ENCODE measurements at regions not wholly inside any gene's neighbourhood (a gene's known extent, or its start where the extent isn't known, plus 50 kb on each side); places are given as distances from the start of the nearest gene placed in this dataset.
"Not testable (repeated sequence)": the region's sequence is repeated elsewhere in the genome, so short reads cannot be mapped to it uniquely, and the experiment has no call there.

DNA sequence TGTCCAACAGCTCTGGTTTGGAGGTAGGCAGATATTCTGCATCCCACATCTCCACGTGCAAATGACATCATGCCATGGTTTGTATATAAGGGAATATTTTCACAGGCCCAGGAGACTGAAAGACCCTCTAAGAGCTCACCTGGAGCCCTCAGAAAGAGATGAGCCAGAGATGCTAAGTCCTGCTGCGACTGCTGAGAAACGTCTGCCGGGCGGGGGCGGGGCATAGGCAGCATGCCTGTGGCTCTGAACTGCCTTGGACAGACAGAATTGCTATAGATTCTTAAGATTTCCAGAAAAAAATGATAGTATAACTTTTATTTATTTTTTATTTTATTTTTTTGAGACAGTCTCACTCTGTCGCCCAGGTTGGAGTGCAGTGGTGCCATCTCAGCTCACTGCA lies 64.2 kb upstream of the METTL9 start:
- DNase-seq: not testable (repeated sequence)

DNA sequence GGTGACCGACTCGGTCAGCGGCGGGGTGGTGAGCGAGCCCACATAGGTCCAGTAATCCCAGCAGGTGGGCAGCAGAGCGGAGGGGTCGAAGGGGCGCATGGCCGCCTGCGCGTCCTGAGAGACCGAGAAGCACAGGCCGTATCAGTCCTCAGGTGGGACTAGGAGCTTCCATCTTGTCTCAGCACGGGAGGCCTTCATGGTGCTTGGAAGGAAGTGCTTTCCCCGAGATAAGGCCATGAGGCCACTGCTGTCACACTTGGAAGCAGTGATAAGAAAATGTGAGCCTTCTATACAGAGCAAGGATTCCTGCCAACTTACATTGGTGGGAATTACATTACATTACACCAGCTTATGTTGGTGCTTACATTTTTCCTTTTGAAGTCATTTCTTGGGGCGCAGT lies 62.6 kb upstream of the METTL9 start:
- not testable (repeated sequence) for DNase-seq

DNA sequence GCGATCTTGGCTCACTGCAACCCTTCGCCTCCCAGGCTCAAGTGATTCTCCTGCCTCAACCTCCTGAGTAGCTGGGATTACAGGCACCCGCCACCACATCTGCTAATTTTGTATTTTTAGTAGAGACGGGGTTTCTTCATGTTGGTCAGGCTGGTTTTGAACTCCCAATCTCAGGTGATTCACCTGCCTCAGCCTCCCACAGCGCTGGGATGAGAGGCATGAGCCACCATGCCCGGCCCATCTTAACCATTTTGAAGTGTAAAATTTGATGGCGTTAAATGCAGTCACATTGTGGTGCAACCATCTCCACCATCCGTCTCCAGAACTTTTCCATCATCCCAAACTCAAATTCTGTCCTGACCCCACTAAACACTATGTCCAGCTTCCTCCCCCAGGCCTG lies 61.8 kb upstream of the METTL9 start:
- DNase-seq: not testable (repeated sequence)

DNA sequence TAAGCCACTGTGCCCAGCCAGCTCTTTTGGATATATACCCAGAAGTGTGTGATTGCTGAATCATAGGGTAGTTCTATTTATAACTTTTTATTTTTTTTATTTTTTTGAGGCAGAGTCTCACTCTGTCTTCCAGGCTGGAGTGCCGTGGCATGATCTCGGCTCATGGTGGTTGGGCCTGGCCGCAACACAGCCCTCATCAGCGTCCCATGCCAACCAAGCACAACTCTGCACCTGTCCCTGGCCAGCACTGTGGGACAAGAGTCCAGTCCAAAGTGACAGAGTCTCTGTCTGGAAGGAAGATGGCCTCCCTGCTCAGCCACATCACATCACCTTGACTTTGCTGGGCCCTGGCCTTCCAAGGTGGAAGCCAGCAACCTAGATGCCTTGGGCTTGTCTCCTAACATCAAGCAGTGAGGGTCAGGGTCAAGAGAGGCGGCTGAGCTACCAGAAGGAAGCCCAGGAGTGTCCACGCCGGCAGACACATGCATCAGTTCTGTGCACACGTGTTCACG lies 60.2 kb upstream of the METTL9 start:
- DNase-seq: not testable (repeated sequence)

DNA sequence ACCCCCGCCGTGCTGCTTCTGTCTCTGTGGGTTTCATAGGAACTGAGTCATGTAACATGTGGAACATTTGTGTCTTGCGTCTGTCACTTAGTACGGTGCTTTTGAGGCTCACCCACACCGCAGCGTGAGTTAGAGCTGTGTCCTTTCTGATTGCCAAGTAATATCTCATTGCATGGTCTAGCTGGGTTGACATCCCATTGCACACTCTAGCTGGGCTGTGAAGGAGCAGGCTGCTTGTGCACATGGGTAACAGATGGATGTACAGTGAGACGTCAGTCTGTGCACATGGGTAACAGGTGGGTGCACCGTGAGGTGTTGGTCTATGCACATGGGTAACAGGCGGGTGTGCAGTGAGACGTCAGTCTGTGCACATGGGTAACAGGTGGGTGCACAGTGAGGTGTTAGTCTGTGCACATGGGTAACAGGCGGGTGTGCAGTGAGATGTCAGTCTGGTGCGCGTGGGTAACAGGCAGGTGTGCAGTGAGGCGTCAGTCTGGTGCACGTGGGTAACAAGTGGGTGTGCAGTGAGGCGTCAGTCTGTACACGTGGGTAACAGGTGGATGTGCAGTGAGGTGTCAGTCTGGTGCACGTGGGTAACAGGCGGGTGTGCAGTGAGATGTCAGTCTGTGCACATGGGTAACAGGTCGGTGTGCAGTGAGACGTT lies 58.5 kb upstream of the METTL9 start:
- not testable (repeated sequence) for DNase-seq

DNA sequence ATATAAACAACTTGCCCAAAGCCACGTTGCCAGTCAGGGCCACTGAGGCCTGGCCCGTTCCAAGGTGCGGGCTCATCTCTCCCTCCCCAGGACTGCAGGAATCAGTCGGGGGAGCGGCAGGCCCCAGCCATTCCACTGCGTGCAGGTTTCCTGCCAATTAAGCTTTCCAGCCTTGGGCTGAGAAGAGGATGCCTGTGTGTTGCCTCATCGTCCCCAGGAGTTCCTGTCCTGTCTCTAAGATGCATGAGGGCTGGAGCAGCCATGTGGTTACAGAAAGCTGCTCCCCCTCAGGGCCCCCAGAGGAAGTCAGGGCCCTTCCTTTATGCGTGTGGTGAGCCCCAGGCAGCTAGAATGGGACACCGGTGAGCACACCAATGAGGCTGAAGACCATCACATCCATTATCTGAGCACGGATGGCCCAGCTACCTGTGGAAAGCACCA lies 57.7 kb upstream of the METTL9 start:
- not testable (repeated sequence) for DNase-seq

DNA sequence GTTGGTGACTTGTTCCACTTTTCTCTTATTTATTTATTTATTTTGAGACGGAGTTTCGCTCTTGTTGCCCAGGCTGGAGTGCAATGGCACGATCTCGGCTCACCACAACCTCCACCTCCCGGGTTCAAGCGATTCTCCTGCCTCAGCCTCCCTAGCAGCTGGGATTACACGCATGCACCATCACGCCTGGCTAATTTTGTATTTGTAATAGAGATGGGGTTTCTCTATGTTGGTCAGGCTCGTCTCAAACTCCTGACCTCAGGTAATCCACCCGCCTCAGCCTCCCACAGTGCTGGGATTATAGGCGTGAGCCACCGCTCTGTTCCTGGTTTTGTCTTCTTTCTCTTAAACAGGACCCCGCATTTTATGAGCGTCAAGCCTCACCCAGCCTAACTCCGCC lies 57.3 kb upstream of the METTL9 start:
- not testable (repeated sequence) for DNase-seq

DNA sequence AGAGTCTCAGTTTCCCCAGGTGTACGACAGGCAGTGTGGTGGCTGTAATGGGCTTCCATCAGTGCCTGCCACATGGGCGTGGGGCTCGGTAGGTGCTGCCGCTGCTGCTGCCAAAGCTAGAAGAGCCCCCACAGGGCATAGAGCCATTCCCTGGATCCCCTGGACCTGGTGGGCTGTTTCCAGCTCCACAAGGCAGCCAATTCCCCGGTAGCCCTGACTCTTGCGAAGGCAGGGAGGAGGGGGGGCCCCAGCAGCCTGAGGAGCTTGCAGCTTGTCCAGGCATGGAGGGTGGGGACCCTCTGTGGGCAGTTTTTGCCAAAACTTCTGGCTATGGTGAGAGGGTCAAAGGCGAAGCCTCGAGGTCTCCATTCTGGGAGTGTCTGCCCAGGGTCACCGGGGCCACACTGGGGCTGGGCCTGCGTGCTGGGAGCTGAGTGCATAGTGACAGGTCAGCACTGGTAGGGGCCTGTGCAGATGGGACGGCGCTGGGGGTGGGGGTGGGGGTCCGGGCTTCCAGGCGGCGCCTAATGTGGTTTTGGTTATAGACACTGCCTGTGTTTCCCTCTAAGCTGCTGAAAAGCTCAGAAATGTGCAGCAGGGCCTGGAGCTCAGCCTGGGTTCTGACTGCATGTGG lies 56.8 kb upstream of the METTL9 start:
- DNase-seq: not testable (repeated sequence)

DNA sequence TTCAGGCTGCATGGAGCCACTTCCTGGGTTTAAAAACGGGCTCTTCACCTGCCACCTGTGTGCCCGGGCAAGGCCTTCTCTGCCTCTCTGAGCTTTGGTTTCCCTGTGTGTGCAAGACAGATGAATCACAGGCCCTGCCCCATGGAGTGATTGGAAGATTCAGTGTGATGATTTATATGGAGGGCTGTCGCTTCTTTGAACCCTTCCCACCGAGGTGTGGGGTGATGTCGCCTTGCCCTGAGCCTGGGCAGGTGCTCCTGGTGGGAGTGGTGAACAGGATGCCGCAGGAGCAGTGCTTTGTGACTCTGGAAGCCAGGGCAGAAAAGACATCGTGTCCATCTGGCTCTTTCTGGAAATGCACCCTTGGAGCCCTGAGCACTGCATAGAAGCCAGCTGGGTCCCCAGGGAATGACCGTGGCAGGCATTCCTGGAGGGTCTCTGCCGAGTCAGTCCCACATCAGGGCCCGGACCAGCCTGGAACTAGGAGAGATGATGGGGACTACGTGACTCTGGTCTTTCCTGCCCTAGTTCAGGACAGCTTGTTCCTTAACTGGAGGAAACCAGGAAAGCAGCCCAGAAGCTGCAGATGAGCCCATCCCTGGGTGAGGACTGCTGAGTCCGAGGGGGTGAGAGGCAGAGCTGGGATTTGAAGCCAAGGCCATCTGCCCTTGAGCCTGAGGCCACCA lies 56.1 kb upstream of the METTL9 start:
- DNase-seq: not testable (repeated sequence)

DNA sequence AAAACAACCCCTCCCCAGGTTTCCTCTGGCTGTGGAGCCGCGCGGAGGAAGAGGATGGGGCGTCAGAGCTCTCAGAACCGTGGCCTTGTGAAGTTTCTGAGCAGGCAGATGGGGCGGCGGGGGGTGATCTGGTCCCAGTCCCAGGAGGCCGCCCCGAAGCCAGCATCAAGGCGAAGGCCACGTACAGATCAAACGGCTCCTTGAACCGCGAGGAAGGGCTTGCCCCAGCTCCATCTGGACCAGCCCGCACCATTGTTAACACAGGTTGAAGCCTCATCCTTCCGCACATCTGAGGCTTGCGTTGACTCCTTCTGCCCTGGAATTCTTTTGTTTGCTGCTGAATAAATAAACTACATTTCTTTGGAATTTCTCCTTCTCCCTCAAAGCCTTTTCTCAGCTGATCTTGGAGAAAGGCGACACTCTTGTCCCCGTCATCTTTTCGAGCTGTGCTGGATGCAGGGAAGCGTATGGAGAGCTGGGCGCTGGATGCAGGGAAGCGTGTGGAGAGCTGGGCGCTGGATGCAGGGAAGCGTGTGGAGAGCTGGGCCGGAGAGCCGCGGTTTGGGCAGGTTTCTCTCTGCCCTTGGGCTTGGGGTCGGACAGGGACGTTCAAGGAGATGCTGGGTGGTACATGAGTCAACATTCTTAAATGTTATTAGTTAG lies 53.6 kb upstream of the METTL9 start:
- not testable (repeated sequence) for DNase-seq

DNA sequence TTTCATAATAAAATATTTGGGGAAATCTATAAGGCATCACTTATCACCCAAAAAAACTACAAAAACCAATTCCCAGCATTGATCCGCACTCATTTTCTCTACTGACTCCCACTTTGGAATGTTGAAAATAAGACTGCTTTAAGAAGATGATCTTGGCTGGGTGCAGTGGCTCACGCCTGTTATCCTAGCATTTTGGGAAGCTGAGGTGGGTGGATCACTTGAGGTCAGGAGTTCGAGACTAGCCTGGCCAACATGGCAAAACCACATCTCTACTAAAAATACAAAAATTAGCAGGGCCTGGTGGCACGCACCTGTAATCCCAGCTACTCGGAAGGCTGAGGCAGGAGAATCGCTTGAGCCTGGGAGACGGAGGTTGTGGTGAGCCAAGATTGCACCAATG lies 50.0 kb upstream of the METTL9 start:
- not testable (repeated sequence) for DNase-seq
